Uterus (tissue), 3 donors: ENCODE measurements at regions not wholly inside any gene's neighbourhood (a gene's known extent, or its start where the extent isn't known, plus 50 kb on each side); places are given as distances from the start of the nearest gene placed in this dataset.
"Not testable (repeated sequence)": the region's sequence is repeated elsewhere in the genome, so short reads cannot be mapped to it uniquely, and the experiment has no call there.

ENCODE experiments used
- DNase-seq, 2 donors: peaks; one replicate each; pipeline ENCODE4 v3.0.0-alpha.2; 2019 to 2020
- H3K27ac ChIP-seq, 2 donors: fragments of 200-600 bp; sonication (generic); 1 replicate in 1 of 2; 2 replicates in 1 of 2; pipeline ENCODE4 v1.5.1; 2016 to 2018
- H3K27me3 ChIP-seq, 2 donors: fragments of 200-600 bp; sonication (generic); one replicate each; pipeline ENCODE4 v1.5.1; 2018 to 2019; ENCODE audit warnings: control low read depth in 1 of 2
- H3K36me3 ChIP-seq, 2 donors: fragments of 200-600 bp; sonication (generic); one replicate each; pipeline ENCODE4 v1.5.1; 2019; ENCODE audit warnings: control low read depth in 1 of 2
- H3K4me1 ChIP-seq, 2 donors: fragments of 200-600 bp; sonication (generic); one replicate each; pipeline ENCODE4 v1.5.1; 2018 to 2019; ENCODE audit warnings: control low read depth in 1 of 2
- H3K4me3 ChIP-seq, 2 donors: fragments of 200-600 bp; sonication (generic); 1 replicate in 1 of 2; 2 replicates in 1 of 2; pipeline ENCODE4 v1.5.1; 2018 to 2019; ENCODE audit warnings: mild to moderate bottlenecking in 1 of 2
- H3K9me3 ChIP-seq, 2 donors: fragments of 200-600 bp; sonication (generic); one replicate each; pipeline ENCODE4 v1.5.1; 2019; ENCODE audit warnings: control low read depth in 1 of 2
- POLR2A ChIP-seq, 2 donors: fragments of 450-650 bp; IDR thresholded peaks; one replicate each; pipeline ENCODE4 v1.6.1; 2016; ENCODE audit warnings: antibody characterized with exemption in 2 of 2, mild to moderate bottlenecking in 1 of 2, moderate library complexity in 1 of 2
- intact Hi-C: fragments of 100-400 bp; cut with DNase I; formaldehyde crosslinking; loops from one replicate; pipeline ENCODE4 v1.15.1; 2023; ENCODE audit warnings: low total_unique reads
- TF ChIP-seq, protein P1 (sequence below), 4 experiments: fragments of 200-600 bp in 2 of 4; fragments of 450-650 bp in 2 of 4; sonication (generic) in 2 of 4; IDR thresholded peaks; one replicate each; pipeline ENCODE4 v1.5.1; 2016 to 2019; ENCODE audit warnings: antibody characterized with exemption in 4 of 4, mild to moderate bottlenecking in 2 of 4, moderate library complexity in 1 of 4
- donor health status: DM: yes; HTN: yes; CAD: no.

GRCh38 chr18:1057367-1057766, 152.7 kb downstream of the ADCYAP1 start:
- intact Hi-C loops, result no loop called here
- H3K4me3 ChIP-seq, result no peak overlapping the region
- DNase-seq, result no peak
- H3K27me3 ChIP-seq, result no peaks in the 10 kb centered on the region
- no peaks in the 10 kb centered on the region for H3K4me1 ChIP-seq
- peaks cover 0 to 9% of the 10 kb centered on the region in 2 donors for H3K9me3 ChIP-seq
- no peaks in the 10 kb centered on the region for H3K36me3 ChIP-seq
- H3K27ac ChIP-seq, result no peak overlapping the region
- TF ChIP-seq, protein P1, sequence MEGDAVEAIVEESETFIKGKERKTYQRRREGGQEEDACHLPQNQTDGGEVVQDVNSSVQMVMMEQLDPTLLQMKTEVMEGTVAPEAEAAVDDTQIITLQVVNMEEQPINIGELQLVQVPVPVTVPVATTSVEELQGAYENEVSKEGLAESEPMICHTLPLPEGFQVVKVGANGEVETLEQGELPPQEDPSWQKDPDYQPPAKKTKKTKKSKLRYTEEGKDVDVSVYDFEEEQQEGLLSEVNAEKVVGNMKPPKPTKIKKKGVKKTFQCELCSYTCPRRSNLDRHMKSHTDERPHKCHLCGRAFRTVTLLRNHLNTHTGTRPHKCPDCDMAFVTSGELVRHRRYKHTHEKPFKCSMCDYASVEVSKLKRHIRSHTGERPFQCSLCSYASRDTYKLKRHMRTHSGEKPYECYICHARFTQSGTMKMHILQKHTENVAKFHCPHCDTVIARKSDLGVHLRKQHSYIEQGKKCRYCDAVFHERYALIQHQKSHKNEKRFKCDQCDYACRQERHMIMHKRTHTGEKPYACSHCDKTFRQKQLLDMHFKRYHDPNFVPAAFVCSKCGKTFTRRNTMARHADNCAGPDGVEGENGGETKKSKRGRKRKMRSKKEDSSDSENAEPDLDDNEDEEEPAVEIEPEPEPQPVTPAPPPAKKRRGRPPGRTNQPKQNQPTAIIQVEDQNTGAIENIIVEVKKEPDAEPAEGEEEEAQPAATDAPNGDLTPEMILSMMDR (IDR thresholded peaks at IDR 0.05), result no peak
- TF ChIP-seq POLR2A (IDR thresholded peaks at IDR 0.05), result no peak

DNA sequence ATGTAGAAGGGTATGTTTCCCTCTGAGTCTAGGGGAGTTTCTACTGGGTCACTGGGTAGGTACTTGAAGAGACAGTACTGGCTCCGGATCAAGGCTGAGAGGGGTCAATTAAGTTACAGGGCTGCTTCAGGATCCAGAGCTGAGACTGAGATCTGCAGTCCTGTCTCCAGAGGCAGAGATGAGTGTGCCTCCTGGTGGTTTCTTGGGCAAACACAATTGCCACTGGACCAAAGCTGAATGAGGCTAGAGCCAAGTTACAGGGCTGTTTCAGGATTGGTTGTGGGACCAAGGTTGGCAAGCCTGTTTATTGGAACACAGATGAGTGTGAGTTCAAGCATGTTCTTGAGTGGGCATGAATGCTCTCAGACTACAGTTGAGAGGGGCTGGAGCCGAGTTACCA, 157.9 kb downstream of the ADCYAP1 start:
- no peak for TF ChIP-seq POLR2A (IDR thresholded peaks at IDR 0.05)
- TF ChIP-seq, protein P1 (IDR thresholded peaks at IDR 0.05), result no peak
- no peaks in the 10 kb centered on the region for H3K36me3 ChIP-seq

GRCh38 chr18:1075322-1075721, 170.7 kb downstream of the ADCYAP1 start:
- TF ChIP-seq, protein P1 (IDR thresholded peaks at IDR 0.05), result no peak
- TF ChIP-seq POLR2A (IDR thresholded peaks at IDR 0.05), result no peak
- Histone ChIP-seq H3K4me1 (no peaks in the 10 kb centered on the region), H3K36me3 (no peaks in the 10 kb centered on the region), H3K27me3 (no peaks in the 10 kb centered on the region), H3K27ac (no peak overlapping the region), H3K4me3 (no peak overlapping the region), H3K9me3 (no peaks in the 10 kb centered on the region)
- DNase-seq, result no peak
- intact Hi-C loops, result no loop called here

More for the DNA sequence above, 157.9 kb downstream of the ADCYAP1 start:
- Histone ChIP-seq H3K27me3 (no peaks in the 10 kb centered on the region), H3K9me3 (peaks cover 0 to 3% of the 10 kb centered on the region in 2 donors), H3K4me3 (no peak overlapping the region), H3K4me1 (no peaks in the 10 kb centered on the region), H3K27ac (no peak overlapping the region)
- intact Hi-C loops, result no loop called here
- DNase-seq, result no peak

- Histone ChIP-seq H3K27ac (no peak overlapping the region), H3K4me3 (no peak overlapping the region), H3K9me3 (no peaks in the 10 kb centered on the region), H3K4me1 (no peaks in the 10 kb centered on the region), H3K27me3 (no peaks in the 10 kb centered on the region), H3K36me3 (no peaks in the 10 kb centered on the region)
- intact Hi-C loops, result no loop called here
- TF ChIP-seq POLR2A (IDR thresholded peaks at IDR 0.05), result no peak
- TF ChIP-seq, protein P1 (IDR thresholded peaks at IDR 0.05), result no peak
- DNase-seq, result no peak
Measured at GRCh38 chr18:1075876-1076275, 171.2 kb downstream of the ADCYAP1 start.

DNA sequence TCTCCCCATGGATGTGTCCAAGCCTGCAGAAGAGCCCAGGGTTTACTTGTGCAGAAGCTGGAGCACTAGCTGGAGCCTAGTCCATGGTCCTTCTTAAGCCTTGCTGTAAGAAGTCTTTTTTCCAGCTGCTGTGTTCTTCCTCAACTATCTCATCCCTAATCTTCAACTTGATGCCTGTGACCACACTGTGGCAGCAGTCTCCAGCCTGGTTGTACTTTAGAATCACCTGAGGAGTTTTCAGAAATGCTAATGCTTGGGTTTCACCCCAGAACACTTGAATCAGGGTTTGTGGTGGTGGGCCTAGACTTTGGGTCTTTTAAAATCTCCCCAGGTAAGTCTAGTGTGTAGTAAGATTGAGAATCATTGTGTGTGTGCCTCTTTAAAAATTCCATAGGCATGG, 173.6 kb downstream of the ADCYAP1 start:
- H3K4me1 ChIP-seq, result no peaks in the 10 kb centered on the region
- intact Hi-C loops, result no loop called here
- H3K27me3 ChIP-seq, result no peaks in the 10 kb centered on the region
- no peaks in the 10 kb centered on the region for H3K36me3 ChIP-seq
- no peak for DNase-seq
- TF ChIP-seq, protein P1 (IDR thresholded peaks at IDR 0.05), result no peak
- no peak for TF ChIP-seq POLR2A (IDR thresholded peaks at IDR 0.05)
- H3K27ac ChIP-seq, result no peak overlapping the region
- H3K9me3 ChIP-seq, result no peaks in the 10 kb centered on the region
- H3K4me3 ChIP-seq, result no peak overlapping the region

DNA sequence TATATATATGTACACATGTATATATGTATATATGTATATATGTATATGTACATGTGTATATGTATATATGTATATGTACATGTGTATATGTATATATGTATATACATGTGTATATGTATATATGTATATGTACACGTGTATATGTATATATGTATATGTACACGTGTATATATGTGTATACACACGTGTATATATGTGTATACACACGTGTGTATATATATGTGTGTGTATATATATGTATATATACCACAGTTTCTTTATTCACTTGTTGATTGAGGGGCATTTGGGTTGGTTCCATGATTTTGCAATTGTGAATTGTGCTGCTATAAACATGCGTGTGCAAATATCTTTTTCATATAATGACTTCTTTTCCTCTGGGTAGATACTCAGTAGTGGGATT, 179.0 kb downstream of the ADCYAP1 start:
- H3K27me3 ChIP-seq, DNase-seq, H3K4me1 ChIP-seq, H3K36me3 ChIP-seq, H3K9me3 ChIP-seq, intact Hi-C loops, H3K4me3 ChIP-seq, H3K27ac ChIP-seq: not testable (repeated sequence)
